ENCODE measurements at regions not wholly inside any gene's neighbourhood (a gene's known extent, or its start where the extent isn't known, plus 50 kb on each side); places are given as distances from the start of the nearest gene placed in this dataset.

DNA sequence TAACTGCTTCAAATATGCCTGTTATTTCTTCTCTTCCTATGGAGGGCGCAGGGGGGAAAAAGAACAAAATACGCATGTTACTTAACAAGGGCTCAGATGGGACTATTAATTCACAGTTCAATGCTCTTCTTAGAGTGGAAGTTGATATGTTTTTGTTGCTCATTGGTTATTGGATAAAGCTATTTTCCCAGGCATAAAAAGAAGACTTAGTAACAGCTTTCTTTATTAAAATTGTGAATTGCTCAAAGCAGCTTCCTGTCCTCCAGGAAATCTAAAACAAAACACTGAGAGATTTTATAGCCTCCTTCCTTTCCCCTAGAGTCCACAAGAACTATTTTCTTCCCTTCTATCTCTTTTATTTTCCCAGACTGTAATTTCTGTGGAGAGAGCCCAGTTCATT lies 180.8 kb downstream of the SH3BP4 start:
- CTCF ChIA-PET (ENCODE audit: partially characterized antibody): interaction anchor here (1.1 to 1.9 kb wide), 9 partner anchors 10 to 463 kb away, joined by 3 to 8 read pairs (median 5); no protein-coding TSS in a partner anchor
- Histone ChIP-seq H3K4me1 (replicated peaks in 1 of 4; ENCODE audit: control insufficient read depth in 3 of 4, insufficient read depth in 4 of 4, low read length in 3 of 4) (no peaks in the 10 kb centered on the region; a peak in 1 of 7 replicates), H3K79me2 (ENCODE audit: control insufficient read depth in 1 of 2, insufficient read depth in 2 of 2, low read length in 2 of 2) (no peaks in the 10 kb centered on the region), H3K23me2 (ENCODE audit: low read depth, low read length) (no peaks in the 10 kb centered on the region), H3K79me1 (ENCODE audit: low read depth, low read length) (no peaks in the 10 kb centered on the region), H2BK5ac (ENCODE audit: low read depth, low read length) (no peak overlapping the region), H4K20me1 (replicated peaks in 1 of 2; ENCODE audit: control insufficient read depth in 1 of 2, insufficient read depth in 2 of 2, low read length in 2 of 2) (no peaks in the 10 kb centered on the region), H3K23ac (ENCODE audit: insufficient read length) (no peak overlapping the region), H3K14ac (ENCODE audit: insufficient read length) (no peak overlapping the region), H2BK12ac (ENCODE audit: low read depth, low read length) (no peak overlapping the region), H4K5ac (ENCODE audit: insufficient read length, low read depth, low read length) (no peak overlapping the region), H3K27me3 (replicated peaks in 1 of 4; ENCODE audit: control insufficient read depth in 3 of 4, extremely low read depth in 1 of 4, insufficient read depth in 3 of 4, low read length in 3 of 4) (peaks cover 5 to 31% (median 14%) of the 10 kb centered on the region in 4 experiments), H2BK120ac (replicated peaks; ENCODE audit: low read depth, low read length) (no peak overlapping the region), H2AK5ac (ENCODE audit: low read depth, low read length) (no peak overlapping the region), H3K9me3 (ENCODE audit: insufficient read depth in 2 of 2, low read depth in 1 of 2, low read length in 1 of 2) (no peaks in the 10 kb centered on the region), H3K4me2 (ENCODE audit: insufficient read depth in 1 of 2, low read depth in 2 of 2, low read length in 2 of 2) (no peak overlapping the region), H3K36me3 (ENCODE audit: control insufficient read depth in 2 of 4, insufficient read depth in 4 of 4, low read length in 3 of 4) (no peaks in the 10 kb centered on the region), H3K56ac (replicated peaks; ENCODE audit: insufficient read length, low read depth, low read length) (no peak overlapping the region), H3K4me3 (ENCODE audit: extremely low read depth in 1 of 4, insufficient read depth in 2 of 4, low read depth in 3 of 4, low read length in 4 of 4) (no peak overlapping the region), H2BK15ac (ENCODE audit: low read length) (no peak overlapping the region), H3K4ac (replicated peaks; ENCODE audit: insufficient read length, low read depth, low read length) (no peak overlapping the region), H2AFZ (ENCODE audit: low read length) (no peak overlapping the region), H3K18ac (ENCODE audit: extremely low read depth, low read length) (no peak overlapping the region), H2BK20ac (ENCODE audit: low read length) (no peak overlapping the region), H4K91ac (replicated peaks; ENCODE audit: insufficient read length, low read length) (no peak overlapping the region), H3K27ac (ENCODE audit: low read depth, low read length) (no peak overlapping the region), H3K9ac (replicated peaks in 1 of 4; ENCODE audit: extremely low read depth in 1 of 4, low read depth in 3 of 4, low read length in 3 of 4) (no peak overlapping the region), H4K8ac (ENCODE audit: extremely low read depth, insufficient read depth, low read length) (no peak overlapping the region)
- FAIRE-seq: no peak
- POLR2A ChIA-PET (ENCODE audit: partially characterized antibody): no interaction called here
- no peak for TF ChIP-seq NANOG (IDR thresholded peaks at IDR 0.05; ENCODE audit: insufficient read depth, low read depth, low read length, poor library complexity, severe bottlenecking)
- no peak for TF ChIP-seq POU5F1 (IDR thresholded peaks at IDR 0.05; ENCODE audit: low read depth, low read length)
- WGBS, 2 experiments (ENCODE audit: extremely low coverage in 1 of 2, insufficient coverage in 1 of 2, insufficient read length in 1 of 2, insufficient replicate concordance in 2 of 2, low coverage in 1 of 2, low lambda C conversion rate in 2 of 2, missing lambda C conversion rate in 1 of 2): 97% methylated on average over 2 of the region's 2 CpGs; no CpG with 5 or more reads in 1 of the 2 experiments
- no peak for DNase-seq (ENCODE audit: low read depth in 1 of 2, low spot score in 2 of 2)
